ENCODE measurements at regions not wholly inside any gene's neighbourhood (a gene's known extent, or its start where the extent isn't known, plus 50 kb on each side); places are given as distances from the start of the nearest gene placed in this dataset.

- DNase-seq (ENCODE audit: low spot score in 2 of 2) (no peak), ATAC-seq (replicated peaks; ENCODE audit: extremely low read depth, poor library complexity, severe bottlenecking) (no peak)
- H3K27ac Mint-ChIP-seq (ENCODE audit: low read depth), result no peak overlapping the region
- H3K4me3 Mint-ChIP-seq, result no peak overlapping the region
- H3K9me3 Mint-ChIP-seq, result peaks cover 5% of the 10 kb centered on the region
- no peaks in the 10 kb centered on the region for H3K36me3 Mint-ChIP-seq (ENCODE audit: insufficient read depth)
- no peaks in the 10 kb centered on the region for H3K4me1 Mint-ChIP-seq
- no peaks in the 10 kb centered on the region for H3K27me3 Mint-ChIP-seq
Observed at GRCh38 chr3:168628549-168628948, 532.8 kb upstream of the GOLIM4 start.

- Mint-ChIP-seq H3K9me3 (peaks cover 8% of the 10 kb centered on the region), H3K4me3 (no peak overlapping the region), H3K36me3 (ENCODE audit: insufficient read depth) (no peaks in the 10 kb centered on the region), H3K4me1 (no peaks in the 10 kb centered on the region), H3K27ac (ENCODE audit: low read depth) (no peak overlapping the region), H3K27me3 (no peaks in the 10 kb centered on the region)
- ATAC-seq (replicated peaks; ENCODE audit: extremely low read depth, poor library complexity, severe bottlenecking), result no peak
- DNase-seq (ENCODE audit: low spot score in 2 of 2), result no peak
Observed at GRCh38 chr3:168625477-168625876, 529.8 kb upstream of the GOLIM4 start.

- H3K4me3 Mint-ChIP-seq, result no peak overlapping the region
- peaks cover 8% of the 10 kb centered on the region for H3K9me3 Mint-ChIP-seq
- no peaks in the 10 kb centered on the region for H3K4me1 Mint-ChIP-seq
- H3K27me3 Mint-ChIP-seq, result no peaks in the 10 kb centered on the region
- no peak overlapping the region for H3K27ac Mint-ChIP-seq (ENCODE audit: low read depth)
- ATAC-seq (replicated peaks; ENCODE audit: extremely low read depth, poor library complexity, severe bottlenecking) (no peak), DNase-seq (ENCODE audit: low spot score in 2 of 2) (no peak)
- H3K36me3 Mint-ChIP-seq (ENCODE audit: insufficient read depth), result no peaks in the 10 kb centered on the region
Observed at GRCh38 chr3:168624892-168625448, 529.2 kb upstream of the GOLIM4 start.

GRCh38 chr3:168624195-168624594 is 528.5 kb upstream of the GOLIM4 start:
- Mint-ChIP-seq H3K27me3 (no peaks in the 10 kb centered on the region), H3K36me3 (ENCODE audit: insufficient read depth) (no peaks in the 10 kb centered on the region), H3K27ac (ENCODE audit: low read depth) (no peak overlapping the region), H3K4me1 (no peaks in the 10 kb centered on the region), H3K4me3 (no peak overlapping the region), H3K9me3 (peaks cover 10% of the 10 kb centered on the region)
- DNase-seq (ENCODE audit: low spot score in 2 of 2) (no peak), ATAC-seq (replicated peaks; ENCODE audit: extremely low read depth, poor library complexity, severe bottlenecking) (no peak)

- Mint-ChIP-seq H3K4me3 (no peak overlapping the region), H3K27ac (ENCODE audit: low read depth) (no peak overlapping the region), H3K36me3 (ENCODE audit: insufficient read depth) (no peaks in the 10 kb centered on the region), H3K9me3 (peaks cover 16% of the 10 kb centered on the region), H3K4me1 (no peaks in the 10 kb centered on the region), H3K27me3 (no peaks in the 10 kb centered on the region)
- no peak for DNase-seq (ENCODE audit: low spot score in 2 of 2)
- ATAC-seq (replicated peaks; ENCODE audit: extremely low read depth, poor library complexity, severe bottlenecking), result no peak
Observed at GRCh38 chr3:168622795-168623194, 527.1 kb upstream of the GOLIM4 start.

GRCh38 chr3:168620854-168621253 is 525.1 kb upstream of the GOLIM4 start:
- no peaks in the 10 kb centered on the region for H3K36me3 Mint-ChIP-seq (ENCODE audit: insufficient read depth)
- ATAC-seq (replicated peaks; ENCODE audit: extremely low read depth, poor library complexity, severe bottlenecking) (no peak), DNase-seq (ENCODE audit: low spot score in 2 of 2) (no peak)
- H3K27ac Mint-ChIP-seq (ENCODE audit: low read depth), result no peak overlapping the region
- H3K27me3 Mint-ChIP-seq, result no peaks in the 10 kb centered on the region
- H3K4me1 Mint-ChIP-seq, result no peaks in the 10 kb centered on the region
- no peak overlapping the region for H3K4me3 Mint-ChIP-seq
- peaks cover 16% of the 10 kb centered on the region for H3K9me3 Mint-ChIP-seq

GRCh38 chr3:168618827-168619470 is 523.2 kb upstream of the GOLIM4 start:
- ATAC-seq (replicated peaks; ENCODE audit: extremely low read depth, poor library complexity, severe bottlenecking) (no peak), DNase-seq (ENCODE audit: low spot score in 2 of 2) (no peak)
- Mint-ChIP-seq H3K9me3 (peaks cover 11% of the 10 kb centered on the region), H3K27me3 (no peaks in the 10 kb centered on the region), H3K4me1 (no peaks in the 10 kb centered on the region), H3K36me3 (ENCODE audit: insufficient read depth) (no peaks in the 10 kb centered on the region), H3K4me3 (no peak overlapping the region), H3K27ac (ENCODE audit: low read depth) (no peak overlapping the region)

- H3K9me3 Mint-ChIP-seq, result peaks cover 8% of the 10 kb centered on the region
- H3K4me3 Mint-ChIP-seq, result no peak overlapping the region
- no peaks in the 10 kb centered on the region for H3K27me3 Mint-ChIP-seq
- H3K27ac Mint-ChIP-seq (ENCODE audit: low read depth), result no peak overlapping the region
- DNase-seq (ENCODE audit: low spot score in 2 of 2) (no peak), ATAC-seq (replicated peaks; ENCODE audit: extremely low read depth, poor library complexity, severe bottlenecking) (no peak)
- H3K4me1 Mint-ChIP-seq, result no peaks in the 10 kb centered on the region
- H3K36me3 Mint-ChIP-seq (ENCODE audit: insufficient read depth), result no peaks in the 10 kb centered on the region
Observed at GRCh38 chr3:168617658-168618057, 521.9 kb upstream of the GOLIM4 start.

- Mint-ChIP-seq H3K4me3 (no peak overlapping the region), H3K9me3 (peaks cover 8% of the 10 kb centered on the region), H3K4me1 (no peaks in the 10 kb centered on the region), H3K36me3 (ENCODE audit: insufficient read depth) (no peaks in the 10 kb centered on the region), H3K27me3 (no peaks in the 10 kb centered on the region), H3K27ac (ENCODE audit: low read depth) (no peak overlapping the region)
- no peak for DNase-seq (ENCODE audit: low spot score in 2 of 2)
- ATAC-seq (replicated peaks; ENCODE audit: extremely low read depth, poor library complexity, severe bottlenecking), result no peak
Observed at GRCh38 chr3:168616915-168617314, 521.2 kb upstream of the GOLIM4 start.

- no peak overlapping the region for H3K27ac Mint-ChIP-seq (ENCODE audit: low read depth)
- DNase-seq (ENCODE audit: low spot score in 2 of 2) (no peak), ATAC-seq (replicated peaks; ENCODE audit: extremely low read depth, poor library complexity, severe bottlenecking) (no peak)
- no peaks in the 10 kb centered on the region for H3K36me3 Mint-ChIP-seq (ENCODE audit: insufficient read depth)
- peaks cover 9% of the 10 kb centered on the region for H3K9me3 Mint-ChIP-seq
- H3K27me3 Mint-ChIP-seq, result no peaks in the 10 kb centered on the region
- H3K4me1 Mint-ChIP-seq, result no peaks in the 10 kb centered on the region
- no peak overlapping the region for H3K4me3 Mint-ChIP-seq
Observed at GRCh38 chr3:168615493-168616020, 519.8 kb upstream of the GOLIM4 start.

- no peaks in the 10 kb centered on the region for H3K4me1 Mint-ChIP-seq
- no peaks in the 10 kb centered on the region for H3K36me3 Mint-ChIP-seq (ENCODE audit: insufficient read depth)
- no peak overlapping the region for H3K27ac Mint-ChIP-seq (ENCODE audit: low read depth)
- H3K9me3 Mint-ChIP-seq, result peaks cover 12% of the 10 kb centered on the region
- ATAC-seq (replicated peaks; ENCODE audit: extremely low read depth, poor library complexity, severe bottlenecking), result no peak
- no peak overlapping the region for H3K4me3 Mint-ChIP-seq
- DNase-seq (ENCODE audit: low spot score in 2 of 2), result no peak
- H3K27me3 Mint-ChIP-seq, result no peaks in the 10 kb centered on the region
Observed at GRCh38 chr3:168613151-168613550, 517.4 kb upstream of the GOLIM4 start.

GRCh38 chr3:168612671-168613070 is 516.9 kb upstream of the GOLIM4 start:
- ATAC-seq (replicated peaks; ENCODE audit: extremely low read depth, poor library complexity, severe bottlenecking) (no peak), DNase-seq (ENCODE audit: low spot score in 2 of 2) (no peak)
- no peaks in the 10 kb centered on the region for H3K4me1 Mint-ChIP-seq
- no peaks in the 10 kb centered on the region for H3K27me3 Mint-ChIP-seq
- H3K4me3 Mint-ChIP-seq, result no peak overlapping the region
- no peaks in the 10 kb centered on the region for H3K36me3 Mint-ChIP-seq (ENCODE audit: insufficient read depth)
- no peak overlapping the region for H3K27ac Mint-ChIP-seq (ENCODE audit: low read depth)
- peaks cover 12% of the 10 kb centered on the region for H3K9me3 Mint-ChIP-seq

GRCh38 chr3:168611826-168612225 is 516.1 kb upstream of the GOLIM4 start:
- Mint-ChIP-seq H3K27ac (ENCODE audit: low read depth) (no peak overlapping the region), H3K4me1 (no peaks in the 10 kb centered on the region), H3K4me3 (no peak overlapping the region), H3K27me3 (no peaks in the 10 kb centered on the region), H3K9me3 (peaks cover 12% of the 10 kb centered on the region), H3K36me3 (ENCODE audit: insufficient read depth) (no peaks in the 10 kb centered on the region)
- ATAC-seq (replicated peaks; ENCODE audit: extremely low read depth, poor library complexity, severe bottlenecking), result no peak
- no peak for DNase-seq (ENCODE audit: low spot score in 2 of 2)

All from central memory CD8-positive, alpha-beta T cell (primary cell).